ENCODE measurements at regions not wholly inside any gene's neighbourhood (a gene's known extent, or its start where the extent isn't known, plus 50 kb on each side); places are given as distances from the start of the nearest gene placed in this dataset.

- Histone ChIP-seq H3K27ac (ENCODE audit: low read depth, low read length) (no peak overlapping the region), H3K27me3 (ENCODE audit: control insufficient read depth, insufficient read depth, low read length) (no peaks in the 10 kb centered on the region), H3K36me3 (ENCODE audit: control insufficient read depth, insufficient read depth, low read length) (no peaks in the 10 kb centered on the region), H3K4me1 (ENCODE audit: control insufficient read depth, insufficient read depth, low read length) (no peaks in the 10 kb centered on the region), H3K4me3 (ENCODE audit: low read length) (no peak overlapping the region), H3K9ac (ENCODE audit: low read length) (no peak overlapping the region)
Observed at GRCh38 chr22:48982321-48982905, 845.3 kb downstream of the BRD1 start.

- Histone ChIP-seq H3K27ac (ENCODE audit: low read depth, low read length) (no peak overlapping the region), H3K27me3 (ENCODE audit: control insufficient read depth, insufficient read depth, low read length) (no peaks in the 10 kb centered on the region)
Observed at GRCh38 chr22:48981371-48982061, 846.2 kb downstream of the BRD1 start.

GRCh38 chr22:48980918-48981317, 846.8 kb downstream of the BRD1 start:
- Histone ChIP-seq H3K27ac (ENCODE audit: low read depth, low read length) (no peak overlapping the region), H3K4me3 (ENCODE audit: low read length) (no peak overlapping the region), H3K9ac (ENCODE audit: low read length) (no peak overlapping the region), H3K27me3 (ENCODE audit: control insufficient read depth, insufficient read depth, low read length) (no peaks in the 10 kb centered on the region), H3K36me3 (ENCODE audit: control insufficient read depth, insufficient read depth, low read length) (no peaks in the 10 kb centered on the region), H3K4me1 (ENCODE audit: control insufficient read depth, insufficient read depth, low read length) (no peaks in the 10 kb centered on the region)

More at GRCh38 chr22:48981371-48982061, 846.2 kb downstream of the BRD1 start:
- Histone ChIP-seq H3K4me1 (ENCODE audit: control insufficient read depth, insufficient read depth, low read length) (no peaks in the 10 kb centered on the region), H3K36me3 (ENCODE audit: control insufficient read depth, insufficient read depth, low read length) (no peaks in the 10 kb centered on the region), H3K9ac (ENCODE audit: low read length) (no peak overlapping the region), H3K4me3 (ENCODE audit: low read length) (no peak overlapping the region)

GRCh38 chr22:48980409-48980808, 847.3 kb downstream of the BRD1 start:
- no peak overlapping the region for H3K9ac ChIP-seq (ENCODE audit: low read length)
- H3K4me1 ChIP-seq (ENCODE audit: control insufficient read depth, insufficient read depth, low read length) = no peaks in the 10 kb centered on the region
- no peaks in the 10 kb centered on the region for H3K27me3 ChIP-seq (ENCODE audit: control insufficient read depth, insufficient read depth, low read length)
- no peaks in the 10 kb centered on the region for H3K36me3 ChIP-seq (ENCODE audit: control insufficient read depth, insufficient read depth, low read length)
- no peak overlapping the region for H3K4me3 ChIP-seq (ENCODE audit: low read length)
- H3K27ac ChIP-seq (ENCODE audit: low read depth, low read length) = no peak overlapping the region

GRCh38 chr22:48979482-48979881, 848.2 kb downstream of the BRD1 start:
- Histone ChIP-seq H3K4me1 (ENCODE audit: control insufficient read depth, insufficient read depth, low read length) (no peaks in the 10 kb centered on the region), H3K4me3 (ENCODE audit: low read length) (no peak overlapping the region), H3K27ac (ENCODE audit: low read depth, low read length) (no peak overlapping the region), H3K27me3 (ENCODE audit: control insufficient read depth, insufficient read depth, low read length) (no peaks in the 10 kb centered on the region), H3K36me3 (ENCODE audit: control insufficient read depth, insufficient read depth, low read length) (no peaks in the 10 kb centered on the region), H3K9ac (ENCODE audit: low read length) (no peak overlapping the region)

GRCh38 chr22:48976556-48977535, 850.8 kb downstream of the BRD1 start:
- Histone ChIP-seq H3K4me1 (ENCODE audit: control insufficient read depth, insufficient read depth, low read length) (no peaks in the 10 kb centered on the region), H3K27me3 (ENCODE audit: control insufficient read depth, insufficient read depth, low read length) (no peaks in the 10 kb centered on the region)

GRCh38 chr22:48975886-48976285, 851.8 kb downstream of the BRD1 start:
- H3K9ac ChIP-seq (ENCODE audit: low read length) = no peak overlapping the region

More at GRCh38 chr22:48976556-48977535, 850.8 kb downstream of the BRD1 start:
- Histone ChIP-seq H3K27ac (ENCODE audit: low read depth, low read length) (no peak overlapping the region), H3K4me3 (ENCODE audit: low read length) (no peak overlapping the region), H3K36me3 (ENCODE audit: control insufficient read depth, insufficient read depth, low read length) (no peaks in the 10 kb centered on the region), H3K9ac (ENCODE audit: low read length) (no peak overlapping the region)

GRCh38 chr22:48975316-48975741, 852.3 kb downstream of the BRD1 start:
- no peaks in the 10 kb centered on the region for H3K27me3 ChIP-seq (ENCODE audit: control insufficient read depth, insufficient read depth, low read length)
- H3K4me3 ChIP-seq (ENCODE audit: low read length) = no peak overlapping the region
- no peaks in the 10 kb centered on the region for H3K4me1 ChIP-seq (ENCODE audit: control insufficient read depth, insufficient read depth, low read length)
- no peak overlapping the region for H3K27ac ChIP-seq (ENCODE audit: low read depth, low read length)
- no peaks in the 10 kb centered on the region for H3K36me3 ChIP-seq (ENCODE audit: control insufficient read depth, insufficient read depth, low read length)
- H3K9ac ChIP-seq (ENCODE audit: low read length) = no peak overlapping the region

More at GRCh38 chr22:48975886-48976285, 851.8 kb downstream of the BRD1 start:
- Histone ChIP-seq H3K4me1 (ENCODE audit: control insufficient read depth, insufficient read depth, low read length) (no peaks in the 10 kb centered on the region), H3K27me3 (ENCODE audit: control insufficient read depth, insufficient read depth, low read length) (no peaks in the 10 kb centered on the region), H3K27ac (ENCODE audit: low read depth, low read length) (no peak overlapping the region), H3K4me3 (ENCODE audit: low read length) (no peak overlapping the region), H3K36me3 (ENCODE audit: control insufficient read depth, insufficient read depth, low read length) (no peaks in the 10 kb centered on the region)

- Histone ChIP-seq H3K9ac (ENCODE audit: low read length) (no peak overlapping the region), H3K4me3 (ENCODE audit: low read length) (no peak overlapping the region), H3K36me3 (ENCODE audit: control insufficient read depth, insufficient read depth, low read length) (no peaks in the 10 kb centered on the region), H3K27ac (ENCODE audit: low read depth, low read length) (no peak overlapping the region), H3K27me3 (ENCODE audit: control insufficient read depth, insufficient read depth, low read length) (no peaks in the 10 kb centered on the region), H3K4me1 (ENCODE audit: control insufficient read depth, insufficient read depth, low read length) (no peaks in the 10 kb centered on the region)
Observed at GRCh38 chr22:48974443-48975315, 853.0 kb downstream of the BRD1 start.

GRCh38 chr22:48973694-48974041, 854.0 kb downstream of the BRD1 start:
- no peak overlapping the region for H3K9ac ChIP-seq (ENCODE audit: low read length)
- H3K27ac ChIP-seq (ENCODE audit: low read depth, low read length) = no peak overlapping the region
- H3K27me3 ChIP-seq (ENCODE audit: control insufficient read depth, insufficient read depth, low read length) = no peaks in the 10 kb centered on the region
- no peaks in the 10 kb centered on the region for H3K36me3 ChIP-seq (ENCODE audit: control insufficient read depth, insufficient read depth, low read length)
- no peak overlapping the region for H3K4me3 ChIP-seq (ENCODE audit: low read length)
- no peaks in the 10 kb centered on the region for H3K4me1 ChIP-seq (ENCODE audit: control insufficient read depth, insufficient read depth, low read length)

- H3K9ac ChIP-seq (ENCODE audit: low read length) = no peak overlapping the region
- H3K4me3 ChIP-seq (ENCODE audit: low read length) = no peak overlapping the region
- H3K27ac ChIP-seq (ENCODE audit: low read depth, low read length) = no peak overlapping the region
- no peaks in the 10 kb centered on the region for H3K4me1 ChIP-seq (ENCODE audit: control insufficient read depth, insufficient read depth, low read length)
- H3K27me3 ChIP-seq (ENCODE audit: control insufficient read depth, insufficient read depth, low read length) = no peaks in the 10 kb centered on the region
- H3K36me3 ChIP-seq (ENCODE audit: control insufficient read depth, insufficient read depth, low read length) = no peaks in the 10 kb centered on the region
Observed at GRCh38 chr22:48972979-48973693, 854.5 kb downstream of the BRD1 start.
